ENCODE measurements at regions not wholly inside any gene's neighbourhood (a gene's known extent, or its start where the extent isn't known, plus 50 kb on each side); places are given as distances from the start of the nearest gene placed in this dataset.

- POLR2A ChIA-PET = no interaction called here
- no peak for TF ChIP-seq CHD2 (IDR thresholded peaks at IDR 0.05; ENCODE audit: low read length, partially characterized antibody)
- no peak for TF ChIP-seq RCOR1 (IDR thresholded peaks at IDR 0.05; ENCODE audit: low read length)
- Histone ChIP-seq H3K4me3 (ENCODE audit: low read depth in 2 of 2, low read length in 1 of 2) (no peak overlapping the region), H3K27me3 (ENCODE audit: insufficient read depth) (no peaks in the 10 kb centered on the region), H3K4me2 (no peak overlapping the region), H3K79me2 (ENCODE audit: insufficient read depth) (no peaks in the 10 kb centered on the region), H4K20me1 (ENCODE audit: insufficient read depth) (no peaks in the 10 kb centered on the region), H3K9me3 (no peaks in the 10 kb centered on the region), H2AFZ (ENCODE audit: low read depth) (no peak overlapping the region), H3K27ac (ENCODE audit: low read depth in 2 of 2, low read length in 1 of 2) (no peak overlapping the region), H3K4me1 (ENCODE audit: control insufficient read depth in 1 of 2, insufficient read depth in 2 of 2, low read depth in 1 of 2, low read length in 1 of 2) (no peaks in the 10 kb centered on the region), H3K36me3 (replicated peaks in 1 of 2; ENCODE audit: control insufficient read depth in 1 of 2, insufficient read depth in 2 of 2, low read length in 1 of 2) (no peaks in the 10 kb centered on the region), H3K9ac (no peak overlapping the region), H3F3A (replicated peaks; ENCODE audit: insufficient read depth) (no peaks in the 10 kb centered on the region), H3K9me2 (no peaks in the 10 kb centered on the region)
- 9% methylated on average over 5 of the region's 5 CpGs for WGBS (ENCODE audit: low lambda C conversion rate)
- no peak for DNase-seq
- CTCF ChIA-PET = interaction anchor here (0.6 kb wide), 1 partner anchor 19 kb away, joined by 3 read pairs; no protein-coding TSS in a partner anchor
Observed at GRCh38 chr2:118340103-118340502, 251.8 kb downstream of the INSIG2 start.

- no peak for TF ChIP-seq CTCF (IDR thresholded peaks at IDR 0.05)
- TF ChIP-seq CHD2 (IDR thresholded peaks at IDR 0.05; ENCODE audit: low read length, partially characterized antibody) = no peak
- no peak for TF ChIP-seq FOXJ3 (CRISPR knock-in tag; IDR thresholded peaks at IDR 0.05)
- TF ChIP-seq EZH2phosphoT487 (IDR thresholded peaks at IDR 0.05; ENCODE audit: borderline replicate concordance, low read depth) = no peak
- no peak for TF ChIP-seq POLR2AphosphoS5 (IDR thresholded peaks at IDR 0.05; ENCODE audit: low read depth, low read length)
- TF ChIP-seq RCOR1 (IDR thresholded peaks at IDR 0.05; ENCODE audit: low read length) = no peak
- no peak for TF ChIP-seq SMC3 (IDR thresholded peaks at IDR 0.05; ENCODE audit: low read depth, low read length)
- TF ChIP-seq, protein P1, sequence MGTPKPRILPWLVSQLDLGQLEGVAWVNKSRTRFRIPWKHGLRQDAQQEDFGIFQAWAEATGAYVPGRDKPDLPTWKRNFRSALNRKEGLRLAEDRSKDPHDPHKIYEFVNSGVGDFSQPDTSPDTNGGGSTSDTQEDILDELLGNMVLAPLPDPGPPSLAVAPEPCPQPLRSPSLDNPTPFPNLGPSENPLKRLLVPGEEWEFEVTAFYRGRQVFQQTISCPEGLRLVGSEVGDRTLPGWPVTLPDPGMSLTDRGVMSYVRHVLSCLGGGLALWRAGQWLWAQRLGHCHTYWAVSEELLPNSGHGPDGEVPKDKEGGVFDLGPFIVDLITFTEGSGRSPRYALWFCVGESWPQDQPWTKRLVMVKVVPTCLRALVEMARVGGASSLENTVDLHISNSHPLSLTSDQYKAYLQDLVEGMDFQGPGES (IDR thresholded peaks at IDR 0.05; ENCODE audit: low read depth, low read length) = no peak
- TF ChIP-seq, protein P2, sequence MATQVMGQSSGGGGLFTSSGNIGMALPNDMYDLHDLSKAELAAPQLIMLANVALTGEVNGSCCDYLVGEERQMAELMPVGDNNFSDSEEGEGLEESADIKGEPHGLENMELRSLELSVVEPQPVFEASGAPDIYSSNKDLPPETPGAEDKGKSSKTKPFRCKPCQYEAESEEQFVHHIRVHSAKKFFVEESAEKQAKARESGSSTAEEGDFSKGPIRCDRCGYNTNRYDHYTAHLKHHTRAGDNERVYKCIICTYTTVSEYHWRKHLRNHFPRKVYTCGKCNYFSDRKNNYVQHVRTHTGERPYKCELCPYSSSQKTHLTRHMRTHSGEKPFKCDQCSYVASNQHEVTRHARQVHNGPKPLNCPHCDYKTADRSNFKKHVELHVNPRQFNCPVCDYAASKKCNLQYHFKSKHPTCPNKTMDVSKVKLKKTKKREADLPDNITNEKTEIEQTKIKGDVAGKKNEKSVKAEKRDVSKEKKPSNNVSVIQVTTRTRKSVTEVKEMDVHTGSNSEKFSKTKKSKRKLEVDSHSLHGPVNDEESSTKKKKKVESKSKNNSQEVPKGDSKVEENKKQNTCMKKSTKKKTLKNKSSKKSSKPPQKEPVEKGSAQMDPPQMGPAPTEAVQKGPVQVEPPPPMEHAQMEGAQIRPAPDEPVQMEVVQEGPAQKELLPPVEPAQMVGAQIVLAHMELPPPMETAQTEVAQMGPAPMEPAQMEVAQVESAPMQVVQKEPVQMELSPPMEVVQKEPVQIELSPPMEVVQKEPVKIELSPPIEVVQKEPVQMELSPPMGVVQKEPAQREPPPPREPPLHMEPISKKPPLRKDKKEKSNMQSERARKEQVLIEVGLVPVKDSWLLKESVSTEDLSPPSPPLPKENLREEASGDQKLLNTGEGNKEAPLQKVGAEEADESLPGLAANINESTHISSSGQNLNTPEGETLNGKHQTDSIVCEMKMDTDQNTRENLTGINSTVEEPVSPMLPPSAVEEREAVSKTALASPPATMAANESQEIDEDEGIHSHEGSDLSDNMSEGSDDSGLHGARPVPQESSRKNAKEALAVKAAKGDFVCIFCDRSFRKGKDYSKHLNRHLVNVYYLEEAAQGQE (IDR thresholded peaks at IDR 0.05; ENCODE audit: low read depth, low read length) = no peak
- H3K27me3 ChIP-seq (ENCODE audit: insufficient read depth) = no peaks in the 10 kb centered on the region
- no peak overlapping the region for H3K4me3 ChIP-seq (ENCODE audit: low read depth in 2 of 2, low read length in 1 of 2)
- H3K36me3 ChIP-seq (replicated peaks in 1 of 2; ENCODE audit: control insufficient read depth in 1 of 2, insufficient read depth in 2 of 2, low read length in 1 of 2) = no peaks in the 10 kb centered on the region
- no peaks in the 10 kb centered on the region for H3K9me2 ChIP-seq
- no peak overlapping the region for H3K4me2 ChIP-seq
- ChIA-PET CTCF (interaction anchor here (0.6 kb wide), 1 partner anchor 19 kb away, joined by 3 read pairs; no protein-coding TSS in a partner anchor), POLR2A (no interaction called here)
- H4K20me1 ChIP-seq (ENCODE audit: insufficient read depth) = no peaks in the 10 kb centered on the region
- DNase-seq = no peak
- H3K79me2 ChIP-seq (ENCODE audit: insufficient read depth) = no peaks in the 10 kb centered on the region
- no peaks in the 10 kb centered on the region for H3K4me1 ChIP-seq (ENCODE audit: control insufficient read depth in 1 of 2, insufficient read depth in 2 of 2, low read depth in 1 of 2, low read length in 1 of 2)
- no peaks in the 10 kb centered on the region for H3K9me3 ChIP-seq
- 13% methylated on average over 1 of the region's 1 CpG for WGBS (ENCODE audit: low lambda C conversion rate)
- no peak overlapping the region for H2AFZ ChIP-seq (ENCODE audit: low read depth)
- H3K9ac ChIP-seq = no peak overlapping the region
- no peaks in the 10 kb centered on the region for H3F3A ChIP-seq (replicated peaks; ENCODE audit: insufficient read depth)
- no peak overlapping the region for H3K27ac ChIP-seq (ENCODE audit: low read depth in 2 of 2, low read length in 1 of 2)
Observed at GRCh38 chr2:118339386-118339785, 251.1 kb downstream of the INSIG2 start.
